Fibroblast of villous mesenchyme (primary cell): ENCODE measurements at regions not wholly inside any gene's neighbourhood (a gene's known extent, or its start where the extent isn't known, plus 50 kb on each side); places are given as distances from the start of the nearest gene placed in this dataset. TPM values are rescaled to one million over a fixed set of nuclear protein-coding genes. Genes with fewer than 3 reads are reported as not detected.

Source experiments
- small RNA-seq: library from RNA; depleted of rRNA; stranded (forward); fragments of <200 nt; gene quantifications from one replicate; pipeline ENCODE3, GENCODE V24; 2012

Small RNA genes lying in the stretch of these regions (small RNA-seq; reads per million reads assigned to genes)
- not detected for gene RNA5SP459
